Loucy (cell line): ENCODE measurements at regions not wholly inside any gene's neighbourhood (a gene's known extent, or its start where the extent isn't known, plus 50 kb on each side); places are given as distances from the start of the nearest gene placed in this dataset.

Source experiments
- H2AFZ ChIP-seq: fragments of 200-600 bp; sonication (generic); 2 replicates; pipeline ENCODE4 v1.6.0; 2016; ENCODE audit warnings: antibody characterized with exemption, mild to moderate bottlenecking, low read length, moderate library complexity
- H3F3A ChIP-seq: fragments of 200-600 bp; 2 replicates; pipeline ENCODE4 v1.6.0; 2016; ENCODE audit warnings: antibody characterized with exemption, low read depth, mild to moderate bottlenecking
- H3K27me3 ChIP-seq: fragments of 200-600 bp; sonication (generic); 2 replicates; pipeline ENCODE4 v1.6.1; 2014; ENCODE audit warnings: low read length, mild to moderate bottlenecking; ENCODE audit not compliant: insufficient read depth, poor library complexity, severe bottlenecking
- H3K36me3 ChIP-seq: fragments of 200-600 bp; sonication (generic); 2 replicates; pipeline ENCODE4 v1.6.1; 2016; ENCODE audit warnings: low read length; ENCODE audit not compliant: insufficient read depth
- H3K4me1 ChIP-seq: fragments of 200-600 bp; sonication (generic); 2 replicates; pipeline ENCODE4 v1.5.1; 2014; ENCODE audit warnings: low read length, mild to moderate bottlenecking; ENCODE audit not compliant: insufficient read depth, poor library complexity, severe bottlenecking
- H3K4me2 ChIP-seq: fragments of 200-600 bp; sonication (generic); 2 replicates; pipeline ENCODE4 v1.6.0; 2014; ENCODE audit warnings: antibody characterized with exemption, low read length, low read depth, mild to moderate bottlenecking; ENCODE audit not compliant: poor library complexity, severe bottlenecking
- H3K4me3 ChIP-seq: fragments of 200-600 bp; sonication (generic); 2 replicates; pipeline ENCODE4 v1.5.1; 2014; ENCODE audit warnings: low read length, mild to moderate bottlenecking, mixed read lengths; ENCODE audit not compliant: poor library complexity, severe bottlenecking
- H3K79me2 ChIP-seq: fragments of 200-600 bp; sonication (generic); 2 replicates; pipeline ENCODE4 v1.6.1; 2014; ENCODE audit warnings: low read length; ENCODE audit not compliant: insufficient read depth
- H3K9ac ChIP-seq: fragments of 200-600 bp; sonication (generic); 2 replicates; pipeline ENCODE4 v1.6.0; 2014; ENCODE audit warnings: mild to moderate bottlenecking, low read depth, low read length, moderate library complexity; ENCODE audit not compliant: poor library complexity, severe bottlenecking
- H3K9me2 ChIP-seq: fragments of 200-600 bp; sonication (generic); replicated peaks from 2 replicates; pipeline ENCODE4 v1.6.1; 2016; ENCODE audit warnings: low read depth, low read length, mixed read lengths
- H3K9me3 ChIP-seq: fragments of 200-600 bp; sonication (generic); 2 replicates; pipeline ENCODE4 v1.6.1; 2014; ENCODE audit warnings: mild to moderate bottlenecking, antibody characterized with exemption, low read length, low read depth; ENCODE audit not compliant: insufficient read depth
- H4K20me1 ChIP-seq: fragments of 200-600 bp; sonication (generic); 2 replicates; pipeline ENCODE4 v1.6.0; 2014; ENCODE audit warnings: antibody characterized with exemption, low read length, mild to moderate bottlenecking; ENCODE audit not compliant: insufficient read depth, poor library complexity, severe bottlenecking
- EZH2phosphoT487 ChIP-seq: fragments of 200-600 bp; IDR thresholded peaks from 2 replicates; pipeline ENCODE4 v1.6.1; 2018; ENCODE audit warnings: antibody characterized with exemption, mild to moderate bottlenecking, moderate library complexity, borderline replicate concordance
- TF ChIP-seq, protein P1 (sequence below): fragments of 200-600 bp; sonication (generic); conservative IDR thresholded peaks from 2 replicates; pipeline ENCODE4 v1.5.1; 2014; ENCODE audit warnings: mild to moderate bottlenecking, antibody characterized with exemption, low read length

DNA sequence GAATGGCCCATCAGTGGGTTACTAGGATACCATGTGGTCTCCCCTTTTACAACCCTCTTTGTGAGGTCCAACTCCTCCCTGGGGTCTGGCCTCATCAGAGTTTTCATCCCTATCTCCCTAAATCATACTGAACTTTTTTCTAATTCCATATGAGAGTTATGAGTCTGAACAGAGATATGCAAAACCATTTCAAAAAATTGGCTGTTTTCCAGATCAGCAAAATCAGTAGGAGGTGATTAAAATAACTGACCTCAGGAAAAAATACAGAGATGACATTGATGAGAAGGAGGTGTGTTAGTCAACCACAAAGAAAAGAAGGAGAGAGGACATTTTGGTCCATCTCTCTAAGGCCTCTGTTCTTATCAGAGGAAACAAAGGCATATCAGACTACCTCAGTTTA, 200.8 kb upstream of the CFAP20DC start:
- H3K9me3 ChIP-seq = 0 out of 2 replicates have a peak, but pooled peaks cover 3% of the 10 kb centered on the region
- H4K20me1 ChIP-seq = no peaks in the 10 kb centered on the region
- no peak overlapping the region for H3K4me3 ChIP-seq
- H3K4me2 ChIP-seq = peak overlapping the region; percentile 18
- H3K79me2 ChIP-seq = no peaks in the 10 kb centered on the region
- H3K9me2 ChIP-seq = no peaks in the 10 kb centered on the region
- no peaks in the 10 kb centered on the region for H3K27me3 ChIP-seq
- 0 out of 2 replicates have a peak, but pooled peaks cover 5% of the 10 kb centered on the region for H3F3A ChIP-seq
- H3K36me3 ChIP-seq = no peaks in the 10 kb centered on the region
- H3K9ac ChIP-seq = no peak overlapping the region
- H3K4me1 ChIP-seq = peaks cover 38% of the 10 kb centered on the region
- TF ChIP-seq, protein P1, sequence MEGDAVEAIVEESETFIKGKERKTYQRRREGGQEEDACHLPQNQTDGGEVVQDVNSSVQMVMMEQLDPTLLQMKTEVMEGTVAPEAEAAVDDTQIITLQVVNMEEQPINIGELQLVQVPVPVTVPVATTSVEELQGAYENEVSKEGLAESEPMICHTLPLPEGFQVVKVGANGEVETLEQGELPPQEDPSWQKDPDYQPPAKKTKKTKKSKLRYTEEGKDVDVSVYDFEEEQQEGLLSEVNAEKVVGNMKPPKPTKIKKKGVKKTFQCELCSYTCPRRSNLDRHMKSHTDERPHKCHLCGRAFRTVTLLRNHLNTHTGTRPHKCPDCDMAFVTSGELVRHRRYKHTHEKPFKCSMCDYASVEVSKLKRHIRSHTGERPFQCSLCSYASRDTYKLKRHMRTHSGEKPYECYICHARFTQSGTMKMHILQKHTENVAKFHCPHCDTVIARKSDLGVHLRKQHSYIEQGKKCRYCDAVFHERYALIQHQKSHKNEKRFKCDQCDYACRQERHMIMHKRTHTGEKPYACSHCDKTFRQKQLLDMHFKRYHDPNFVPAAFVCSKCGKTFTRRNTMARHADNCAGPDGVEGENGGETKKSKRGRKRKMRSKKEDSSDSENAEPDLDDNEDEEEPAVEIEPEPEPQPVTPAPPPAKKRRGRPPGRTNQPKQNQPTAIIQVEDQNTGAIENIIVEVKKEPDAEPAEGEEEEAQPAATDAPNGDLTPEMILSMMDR = no peak
- no peak for TF ChIP-seq EZH2phosphoT487
- peak overlapping the region; percentile 50; the same call in 1 of the 2 replicates for H2AFZ ChIP-seq

DNA sequence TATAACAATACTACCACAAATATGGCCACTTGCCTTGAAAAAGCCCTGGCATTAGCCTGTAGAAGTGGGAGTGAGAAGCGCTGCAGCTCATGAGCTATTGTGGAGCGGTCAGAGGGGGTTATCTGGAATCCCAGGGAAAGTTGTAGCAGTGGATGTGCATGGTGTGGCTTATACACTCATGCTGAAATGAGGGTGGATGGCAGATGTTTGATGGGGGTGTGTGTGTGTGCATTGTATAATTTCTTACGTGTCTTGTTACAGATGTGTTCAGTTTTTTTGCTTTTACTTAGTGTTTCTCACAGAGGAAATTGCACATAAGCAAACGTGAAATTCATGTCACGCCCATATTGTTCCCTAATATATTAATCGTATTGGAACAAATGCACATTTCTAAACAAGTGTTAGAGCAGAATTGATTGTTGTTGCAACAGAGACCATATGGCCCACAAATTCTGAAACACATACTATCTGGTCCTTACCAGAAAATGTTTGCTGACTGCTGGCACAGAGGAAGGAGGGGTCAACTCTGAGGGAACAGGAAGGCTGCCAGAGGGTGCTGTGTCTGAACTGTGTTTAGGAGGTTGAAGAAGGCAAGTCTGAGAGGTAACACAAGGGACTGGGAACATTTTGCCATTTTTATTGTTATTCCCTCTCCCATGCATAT, 200.0 kb upstream of the CFAP20DC start:
- Histone ChIP-seq H3K4me1 (peaks cover 41% of the 10 kb centered on the region), H2AFZ (peak overlapping the region; percentile 50; the same call in 1 of the 2 replicates), H3K79me2 (no peaks in the 10 kb centered on the region), H3K27me3 (no peaks in the 10 kb centered on the region), H3K4me2 (peak overlapping the region; percentile 18), H3F3A (0 out of 2 replicates have a peak, but pooled peaks cover 5% of the 10 kb centered on the region), H3K36me3 (no peaks in the 10 kb centered on the region), H3K4me3 (no peak overlapping the region), H3K9me3 (0 out of 2 replicates have a peak, but pooled peaks cover 3% of the 10 kb centered on the region), H3K9me2 (no peaks in the 10 kb centered on the region), H4K20me1 (no peaks in the 10 kb centered on the region), H3K9ac (no peak overlapping the region)
- TF ChIP-seq, protein P1 = no peak

DNA sequence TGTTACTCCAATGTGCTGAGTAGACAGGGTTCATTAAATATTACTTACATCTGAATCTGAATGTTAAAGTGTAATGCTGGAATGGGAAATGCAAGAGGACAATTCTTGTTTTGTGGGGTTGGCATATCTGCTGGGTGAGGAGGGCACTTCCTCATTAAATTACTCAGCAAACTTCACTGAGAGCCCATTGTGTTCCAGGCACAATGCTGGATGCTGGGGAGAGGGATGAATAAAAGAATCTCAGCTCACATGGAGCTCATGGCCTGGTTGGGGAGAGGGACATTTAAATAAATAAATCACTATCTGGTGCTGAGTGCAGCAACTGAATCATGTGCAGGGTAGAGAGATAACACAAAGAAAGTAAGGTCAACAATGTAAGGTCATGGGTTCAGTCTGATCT, 199.2 kb upstream of the CFAP20DC start:
- Histone ChIP-seq H3K4me2 (no peak overlapping the region), H3K9me2 (no peaks in the 10 kb centered on the region), H3F3A (0 out of 2 replicates have a peak, but pooled peaks cover 5% of the 10 kb centered on the region), H3K4me1 (peaks cover 41% of the 10 kb centered on the region), H3K9me3 (0 out of 2 replicates have a peak, but pooled peaks cover 3% of the 10 kb centered on the region), H2AFZ (no peak overlapping the region), H3K4me3 (no peak overlapping the region), H3K27me3 (no peaks in the 10 kb centered on the region), H3K36me3 (no peaks in the 10 kb centered on the region), H4K20me1 (no peaks in the 10 kb centered on the region), H3K9ac (no peak overlapping the region), H3K79me2 (no peaks in the 10 kb centered on the region)
- TF ChIP-seq, protein P1 = no peak
- no peak for TF ChIP-seq EZH2phosphoT487
